Upper lobe of left lung (tissue), 6 donors: ENCODE measurements at regions not wholly inside any gene's neighbourhood (a gene's known extent, or its start where the extent isn't known, plus 50 kb on each side); places are given as distances from the start of the nearest gene placed in this dataset.

Experiments used
- ATAC-seq, 2 donors: fragments of 200-7000 bp; cut with Tn5 transposase; one replicate each; pipeline ENCODE4 v1.9.1; 2022; ENCODE audit warnings: mild to moderate bottlenecking in 2 of 2, moderate library complexity in 2 of 2; ENCODE audit not compliant: low FRiP score in 2 of 2
- DNase-seq, 2 donors: peaks; one replicate each; pipeline ENCODE4 v3.0.0-alpha.2; 2019 to 2020
- H3K27ac ChIP-seq, 4 donors: fragments of 200-600 bp; sonication (generic); one replicate each; pipeline ENCODE4 v1.5.1; 2016 to 2019
- H3K27me3 ChIP-seq, 4 donors: fragments of 200-600 bp; sonication (generic); one replicate each; pipeline ENCODE4 v1.5.1; 2017 to 2019
- H3K36me3 ChIP-seq, 4 donors: fragments of 200-600 bp; sonication (generic); one replicate each; pipeline ENCODE4 v1.5.1; 2016 to 2019
- H3K4me1 ChIP-seq, 4 donors: fragments of 200-600 bp; sonication (generic); one replicate each; pipeline ENCODE4 v1.5.1; 2018 to 2019
- H3K4me3 ChIP-seq, 4 donors: fragments of 200-600 bp; sonication (generic); one replicate each; pipeline ENCODE4 v1.5.1; 2017 to 2019; ENCODE audit warnings: mild to moderate bottlenecking in 2 of 4, moderate library complexity in 1 of 4
- H3K9me3 ChIP-seq, 4 donors: fragments of 200-600 bp; sonication (generic); one replicate each; pipeline ENCODE4 v1.5.1; 2018 to 2019
- EP300 ChIP-seq, 4 donors: sonication (generic); formaldehyde crosslinking; IDR thresholded peaks; one replicate each; pipeline ENCODE4 v1.5.1; 2017; ENCODE audit warnings: antibody characterized with exemption in 4 of 4, control low read depth in 2 of 4
- POLR2A ChIP-seq, 4 donors: fragments of 450-650 bp; IDR thresholded peaks; one replicate each; pipeline ENCODE4 v1.5.1; 2016 to 2017; ENCODE audit warnings: antibody characterized with exemption in 4 of 4, mild to moderate bottlenecking in 2 of 4
- POLR2AphosphoS5 ChIP-seq, 2 donors: sonication (generic); formaldehyde crosslinking; IDR thresholded peaks; one replicate each; pipeline ENCODE4 v1.5.1; 2017; ENCODE audit warnings: antibody characterized with exemption in 2 of 2
- WGBS, 2 donors: methylation state at CpG; one replicate each; pipeline ENCODE4 v1.1.5; 2017 to 2018; 5-methylcytosine and 5-hydroxymethylcytosine counted together
- TF ChIP-seq, protein P1 (sequence below), 6 experiments: fragments of 450-650 bp in 4 of 6; fragments of 200-600 bp in 2 of 6; sonication (generic) in 2 of 6; IDR thresholded peaks; one replicate each; pipeline ENCODE4 v1.5.1; 2016 to 2019; ENCODE audit warnings: antibody characterized with exemption in 6 of 6
- donor health status: DM: no; HTN: no; CAD: no; lungs with moderate emphysema.
- donor health status: DM: no; HTN: yes; CAD: no; lungs with severe emphysema.

- ATAC-seq, result no peak
- no peaks in the 10 kb centered on the region for H3K27me3 ChIP-seq
- no peaks in the 10 kb centered on the region for H3K9me3 ChIP-seq
- no peak for TF ChIP-seq POLR2A (IDR thresholded peaks at IDR 0.05)
- TF ChIP-seq, protein P1, sequence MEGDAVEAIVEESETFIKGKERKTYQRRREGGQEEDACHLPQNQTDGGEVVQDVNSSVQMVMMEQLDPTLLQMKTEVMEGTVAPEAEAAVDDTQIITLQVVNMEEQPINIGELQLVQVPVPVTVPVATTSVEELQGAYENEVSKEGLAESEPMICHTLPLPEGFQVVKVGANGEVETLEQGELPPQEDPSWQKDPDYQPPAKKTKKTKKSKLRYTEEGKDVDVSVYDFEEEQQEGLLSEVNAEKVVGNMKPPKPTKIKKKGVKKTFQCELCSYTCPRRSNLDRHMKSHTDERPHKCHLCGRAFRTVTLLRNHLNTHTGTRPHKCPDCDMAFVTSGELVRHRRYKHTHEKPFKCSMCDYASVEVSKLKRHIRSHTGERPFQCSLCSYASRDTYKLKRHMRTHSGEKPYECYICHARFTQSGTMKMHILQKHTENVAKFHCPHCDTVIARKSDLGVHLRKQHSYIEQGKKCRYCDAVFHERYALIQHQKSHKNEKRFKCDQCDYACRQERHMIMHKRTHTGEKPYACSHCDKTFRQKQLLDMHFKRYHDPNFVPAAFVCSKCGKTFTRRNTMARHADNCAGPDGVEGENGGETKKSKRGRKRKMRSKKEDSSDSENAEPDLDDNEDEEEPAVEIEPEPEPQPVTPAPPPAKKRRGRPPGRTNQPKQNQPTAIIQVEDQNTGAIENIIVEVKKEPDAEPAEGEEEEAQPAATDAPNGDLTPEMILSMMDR (IDR thresholded peaks at IDR 0.05), result no peak
- TF ChIP-seq EP300 (IDR thresholded peaks at IDR 0.05), result no peak
- TF ChIP-seq POLR2AphosphoS5 (IDR thresholded peaks at IDR 0.05), result no peak
- peaks cover 0 to 15% (median 2%) of the 10 kb centered on the region in 4 donors for H3K4me1 ChIP-seq
- DNase-seq, result no peak
- no peak overlapping the region for H3K4me3 ChIP-seq
- 61 to 65% methylated on average over 5 to 8 of the region's 8 CpGs for WGBS, 2 donors
- no peaks in the 10 kb centered on the region for H3K36me3 ChIP-seq
- H3K27ac ChIP-seq, result peak overlapping the region in 2 of 4 donors; percentile 1 to 54
Measured at GRCh38 chr1:94623560-94624148, 82.1 kb upstream of the F3 start.

- Histone ChIP-seq H3K27me3 (no peaks in the 10 kb centered on the region), H3K9me3 (no peaks in the 10 kb centered on the region), H3K4me1 (peaks cover 0 to 15% (median 2%) of the 10 kb centered on the region in 4 donors), H3K4me3 (no peak overlapping the region), H3K27ac (peak overlapping the region in 1 of 4 donors; percentile 54), H3K36me3 (no peaks in the 10 kb centered on the region)
- TF ChIP-seq, protein P1 (IDR thresholded peaks at IDR 0.05), result no peak
- TF ChIP-seq POLR2AphosphoS5 (IDR thresholded peaks at IDR 0.05), result no peak
- TF ChIP-seq EP300 (IDR thresholded peaks at IDR 0.05), result no peak
- no peak for TF ChIP-seq POLR2A (IDR thresholded peaks at IDR 0.05)
- WGBS, 2 donors, result 79 to 94% methylated on average over 10 of the region's 10 CpGs
- DNase-seq, result no peak
- ATAC-seq, result peak in 1 of 2 donors; percentile 7
Measured at GRCh38 chr1:94622757-94623156, 81.2 kb upstream of the F3 start.

- Histone ChIP-seq H3K27me3 (no peaks in the 10 kb centered on the region), H3K4me1 (peaks cover 0 to 15% (median 2%) of the 10 kb centered on the region in 4 donors), H3K4me3 (no peak overlapping the region), H3K9me3 (no peaks in the 10 kb centered on the region), H3K27ac (no peak overlapping the region), H3K36me3 (no peaks in the 10 kb centered on the region)
- DNase-seq (no peak), ATAC-seq (no peak)
- TF ChIP-seq POLR2AphosphoS5 (IDR thresholded peaks at IDR 0.05) (no peak), EP300 (IDR thresholded peaks at IDR 0.05) (no peak), POLR2A (IDR thresholded peaks at IDR 0.05) (no peak)
- TF ChIP-seq, protein P1 (IDR thresholded peaks at IDR 0.05), result no peak
Measured at GRCh38 chr1:94621802-94622201, 80.2 kb upstream of the F3 start.

DNA sequence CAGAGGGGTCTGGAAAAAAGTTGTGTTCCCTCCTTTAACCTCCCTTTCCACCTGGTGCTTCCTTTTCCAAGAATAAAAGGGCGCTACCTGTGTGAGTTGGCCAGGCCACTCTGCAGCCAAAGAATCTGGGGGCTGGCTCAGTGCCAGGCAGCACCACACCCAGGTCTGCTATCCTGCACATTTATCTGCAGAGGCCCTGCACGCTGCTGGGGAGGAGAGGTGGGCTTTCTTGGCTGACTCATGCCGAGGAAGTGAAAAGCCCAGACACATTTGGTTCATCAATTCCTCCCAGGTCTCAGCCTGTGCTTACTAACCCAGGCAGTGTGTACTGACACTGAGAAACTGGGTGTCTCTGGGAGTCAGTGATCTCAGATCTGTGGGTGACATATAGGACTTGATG is 79.8 kb upstream of the F3 start:
- 43 to 45% methylated on average over 3 of the region's 3 CpGs for WGBS, 2 donors
- Histone ChIP-seq H3K27ac (no peak overlapping the region), H3K36me3 (no peaks in the 10 kb centered on the region), H3K4me1 (peaks cover 0 to 15% (median 2%) of the 10 kb centered on the region in 4 donors), H3K27me3 (no peaks in the 10 kb centered on the region), H3K9me3 (no peaks in the 10 kb centered on the region), H3K4me3 (no peak overlapping the region)
- TF ChIP-seq POLR2A (IDR thresholded peaks at IDR 0.05) (no peak), EP300 (IDR thresholded peaks at IDR 0.05) (no peak), POLR2AphosphoS5 (IDR thresholded peaks at IDR 0.05) (no peak)
- TF ChIP-seq, protein P1 (IDR thresholded peaks at IDR 0.05), result no peak
- DNase-seq (peak in 1 of 2 donors; percentile 58), ATAC-seq (no peak)
